Vagina (tissue), 2 donors: ENCODE measurements at regions not wholly inside any gene's neighbourhood (a gene's known extent, or its start where the extent isn't known, plus 50 kb on each side); places are given as distances from the start of the nearest gene placed in this dataset.
A peak's percentile ranks its signal among the peaks of the same experiment; 100 is the strongest.

Experiments
- DNase-seq, 2 donors: peaks; one replicate each; pipeline ENCODE4 v3.0.0-alpha.2; 2017; ENCODE audit errors: extremely low spot score in 2 of 2
- H3K27ac ChIP-seq: fragments of 200-600 bp; sonication (generic); one replicate; pipeline ENCODE4 v1.5.1; 2019
- H3K27me3 ChIP-seq: fragments of 200-600 bp; sonication (generic); one replicate; pipeline ENCODE4 v1.5.1; 2019
- H3K36me3 ChIP-seq, 2 donors: fragments of 200-600 bp; sonication (generic); one replicate each; pipeline ENCODE4 v1.5.1; 2017 to 2019
- H3K4me1 ChIP-seq: fragments of 200-600 bp; sonication (generic); one replicate; pipeline ENCODE4 v1.5.1; 2019
- H3K4me3 ChIP-seq, 2 donors: fragments of 200-600 bp; sonication (generic); 1 replicate in 1 of 2; 2 replicates in 1 of 2; pipeline ENCODE4 v1.5.1; 2016 to 2019
- H3K9me3 ChIP-seq: fragments of 200-600 bp; sonication (generic); one replicate; pipeline ENCODE4 v1.5.1; 2019
- CTCF ChIP-seq, 3 experiments: fragments of 450-650 bp in 2 of 3; fragments of 200-600 bp in 1 of 3; sonication (generic) in 1 of 3; IDR thresholded peaks; one replicate each; pipeline ENCODE4 v1.5.1; 2017 to 2019; ENCODE audit warnings: antibody characterized with exemption in 3 of 3, mild to moderate bottlenecking in 2 of 3, moderate library complexity in 2 of 3
- POLR2A ChIP-seq, 2 donors: fragments of 450-650 bp; IDR thresholded peaks; one replicate each; pipeline ENCODE4 v1.6.1; 2017; ENCODE audit warnings: antibody characterized with exemption in 2 of 2, mild to moderate bottlenecking in 2 of 2, moderate library complexity in 2 of 2
- POLR2AphosphoS5 ChIP-seq, 2 donors: sonication (generic); formaldehyde crosslinking; IDR thresholded peaks; one replicate each; pipeline ENCODE4 v1.9.0; 2017; ENCODE audit warnings: antibody characterized with exemption in 2 of 2, mild to moderate bottlenecking in 2 of 2, low read depth in 1 of 2; ENCODE audit not compliant: insufficient read depth in 1 of 2
- intact Hi-C: fragments of 100-400 bp; cut with DNase I; formaldehyde crosslinking; loops from one replicate; pipeline ENCODE4 v1.15.1; 2023

- intact Hi-C loops: no loop called here
- DNase-seq: no peak
- Histone ChIP-seq H3K9me3 (no peaks in the 10 kb centered on the region), H3K4me1 (peaks cover 6% of the 10 kb centered on the region), H3K36me3 (no peaks in the 10 kb centered on the region), H3K27ac (no peak overlapping the region), H3K27me3 (no peaks in the 10 kb centered on the region), H3K4me3 (no peak overlapping the region)
- TF ChIP-seq CTCF (IDR thresholded peaks at IDR 0.05): no peak
- no peak for TF ChIP-seq POLR2AphosphoS5 (IDR thresholded peaks at IDR 0.05; ENCODE audit: insufficient read depth in 1 of 2, low read depth in 1 of 2)
- TF ChIP-seq POLR2A (IDR thresholded peaks at IDR 0.05): no peak
Observed at GRCh38 chr18:22603902-22604301, 186.2 kb upstream of the CTAGE1 start.

GRCh38 chr18:22604390-22604985, 186.8 kb upstream of the CTAGE1 start:
- intact Hi-C loops: no loop called here
- H3K4me3 ChIP-seq: peak overlapping the region in 1 of 2 donors; percentile 25
- H3K27ac ChIP-seq: no peak overlapping the region

GRCh38 chr18:22604986-22605421, 187.3 kb upstream of the CTAGE1 start:
- Histone ChIP-seq H3K4me3 (peak overlapping the region in 1 of 2 donors; percentile 25), H3K9me3 (no peaks in the 10 kb centered on the region), H3K27me3 (no peaks in the 10 kb centered on the region), H3K4me1 (peaks cover 6% of the 10 kb centered on the region), H3K27ac (no peak overlapping the region), H3K36me3 (no peaks in the 10 kb centered on the region)
- intact Hi-C loops: no loop called here
- DNase-seq: no peak
- TF ChIP-seq CTCF (IDR thresholded peaks at IDR 0.05) (no peak), POLR2A (IDR thresholded peaks at IDR 0.05) (no peak), POLR2AphosphoS5 (IDR thresholded peaks at IDR 0.05; ENCODE audit: insufficient read depth in 1 of 2, low read depth in 1 of 2) (no peak)

More at GRCh38 chr18:22604390-22604985, 186.8 kb upstream of the CTAGE1 start:
- peaks cover 6% of the 10 kb centered on the region for H3K4me1 ChIP-seq
- TF ChIP-seq POLR2AphosphoS5 (IDR thresholded peaks at IDR 0.05; ENCODE audit: insufficient read depth in 1 of 2, low read depth in 1 of 2) (peak; percentile 22 to 34), CTCF (IDR thresholded peaks at IDR 0.05) (no peak)
- DNase-seq: no peak
- no peaks in the 10 kb centered on the region for H3K27me3 ChIP-seq
- no peaks in the 10 kb centered on the region for H3K36me3 ChIP-seq
- H3K9me3 ChIP-seq: no peaks in the 10 kb centered on the region

- Histone ChIP-seq H3K9me3 (no peaks in the 10 kb centered on the region), H3K27me3 (no peaks in the 10 kb centered on the region), H3K36me3 (no peaks in the 10 kb centered on the region), H3K27ac (no peak overlapping the region), H3K4me3 (no peak overlapping the region), H3K4me1 (peaks cover 6% of the 10 kb centered on the region)
- intact Hi-C loops: no loop called here
- no peak for DNase-seq
- TF ChIP-seq CTCF (IDR thresholded peaks at IDR 0.05): no peak
- TF ChIP-seq POLR2AphosphoS5 (IDR thresholded peaks at IDR 0.05; ENCODE audit: insufficient read depth in 1 of 2, low read depth in 1 of 2): no peak
- no peak for TF ChIP-seq POLR2A (IDR thresholded peaks at IDR 0.05)
Observed at GRCh38 chr18:22605736-22606135, 188.0 kb upstream of the CTAGE1 start.

- DNase-seq: no peak
- no peak overlapping the region for H3K4me3 ChIP-seq
- no peaks in the 10 kb centered on the region for H3K27me3 ChIP-seq
- TF ChIP-seq POLR2A (IDR thresholded peaks at IDR 0.05) (no peak), CTCF (IDR thresholded peaks at IDR 0.05) (no peak), POLR2AphosphoS5 (IDR thresholded peaks at IDR 0.05; ENCODE audit: insufficient read depth in 1 of 2, low read depth in 1 of 2) (no peak)
- peaks cover 6% of the 10 kb centered on the region for H3K4me1 ChIP-seq
- no peaks in the 10 kb centered on the region for H3K9me3 ChIP-seq
- H3K27ac ChIP-seq: no peak overlapping the region
- no peaks in the 10 kb centered on the region for H3K36me3 ChIP-seq
- intact Hi-C loops: no loop called here
Observed at GRCh38 chr18:22606563-22607283, 189.0 kb upstream of the CTAGE1 start.
